ENCODE measurements at regions not wholly inside any gene's neighbourhood (a gene's known extent, or its start where the extent isn't known, plus 50 kb on each side); places are given as distances from the start of the nearest gene placed in this dataset.
"Not testable (repeated sequence)": the region's sequence is repeated elsewhere in the genome, so short reads cannot be mapped to it uniquely, and the experiment has no call there.

GRCh38 chr4:84126911-84127310 is 372.2 kb downstream of the NKX6-1 start:
- not testable (repeated sequence) for TF ChIP-seq SETDB1 (IDR thresholded peaks at IDR 0.05; ENCODE audit: low read length); ZZZ3 (IDR thresholded peaks at IDR 0.05)

Measured in K562 (cell line).